ENCODE measurements at regions not wholly inside any gene's neighbourhood (a gene's known extent, or its start where the extent isn't known, plus 50 kb on each side); places are given as distances from the start of the nearest gene placed in this dataset.
"Not testable (repeated sequence)": the region's sequence is repeated elsewhere in the genome, so short reads cannot be mapped to it uniquely, and the experiment has no call there.

GRCh38 chr5:83864652-83865051 is 144.0 kb upstream of the HAPLN1 start:
- TF ChIP-seq CTCF (IDR thresholded peaks at IDR 0.05) (no peak), POLR2A (IDR thresholded peaks at IDR 0.05) (no peak)
- Histone ChIP-seq H3K27me3 (no peaks in the 10 kb centered on the region), H3K36me3 (no peaks in the 10 kb centered on the region), H3K4me1 (no peaks in the 10 kb centered on the region), H3K27ac (no peak overlapping the region), H3K4me3 (no peak overlapping the region), H3K9me3 (no peaks in the 10 kb centered on the region)
- no peak for DNase-seq

DNA sequence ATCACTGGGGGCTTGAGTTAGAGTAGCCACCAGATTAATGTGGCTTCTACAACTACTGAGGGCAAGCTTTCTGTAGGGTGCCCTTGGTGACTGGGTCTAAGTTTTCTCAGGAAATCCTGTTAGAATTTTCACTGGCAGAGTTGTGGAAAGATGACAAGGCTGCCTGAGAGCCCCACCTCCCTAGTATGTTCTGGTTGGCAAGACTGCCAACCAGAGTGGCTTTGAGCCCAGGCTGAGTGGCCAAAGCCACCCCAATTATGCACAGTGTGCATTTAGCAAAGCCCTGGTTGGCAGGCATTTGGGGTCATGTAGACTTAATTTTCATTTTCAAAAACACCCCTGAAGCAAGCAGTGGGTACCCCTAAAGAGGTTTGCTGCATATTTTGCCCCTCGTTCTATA is 136.7 kb upstream of the HAPLN1 start:
- TF ChIP-seq POLR2A (IDR thresholded peaks at IDR 0.05) (no peak), CTCF (IDR thresholded peaks at IDR 0.05) (no peak)
- no peak overlapping the region for H3K4me3 ChIP-seq
- no peaks in the 10 kb centered on the region for H3K9me3 ChIP-seq
- DNase-seq = no peak
- no peak overlapping the region for H3K27ac ChIP-seq
- no peaks in the 10 kb centered on the region for H3K27me3 ChIP-seq
- H3K36me3 ChIP-seq = no peaks in the 10 kb centered on the region
- no peaks in the 10 kb centered on the region for H3K4me1 ChIP-seq

GRCh38 chr5:83856881-83857280 is 136.2 kb upstream of the HAPLN1 start:
- Histone ChIP-seq H3K9me3 (no peaks in the 10 kb centered on the region), H3K4me1 (no peaks in the 10 kb centered on the region), H3K36me3 (no peaks in the 10 kb centered on the region), H3K27me3 (no peaks in the 10 kb centered on the region), H3K27ac (no peak overlapping the region), H3K4me3 (no peak overlapping the region)
- no peak for DNase-seq
- no peak for TF ChIP-seq POLR2A (IDR thresholded peaks at IDR 0.05)

DNA sequence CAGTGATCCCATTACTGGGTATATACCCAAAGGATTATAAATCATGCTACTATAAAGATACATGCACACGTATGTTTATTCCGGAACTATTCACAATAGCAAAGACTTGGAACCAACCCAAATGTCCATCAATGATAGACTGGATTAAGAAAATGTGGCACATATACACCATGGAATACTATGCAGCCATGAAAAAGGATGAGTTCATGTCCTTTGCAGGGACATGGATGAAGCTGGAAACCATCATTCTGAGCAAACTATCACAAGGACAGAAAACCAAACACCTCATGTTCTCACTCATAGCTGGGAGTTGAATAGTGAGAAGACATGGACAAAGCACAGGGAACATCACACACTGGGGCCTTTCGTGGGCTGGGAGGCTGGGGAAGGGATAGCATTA is 129.8 kb upstream of the HAPLN1 start:
- not testable (repeated sequence) for H3K9me3 ChIP-seq, H3K27ac ChIP-seq, H3K4me1 ChIP-seq, H3K27me3 ChIP-seq, H3K4me3 ChIP-seq, DNase-seq, H3K36me3 ChIP-seq

GRCh38 chr5:83848941-83849340 is 128.3 kb upstream of the HAPLN1 start:
- TF ChIP-seq POLR2A (IDR thresholded peaks at IDR 0.05) (no peak), CTCF (IDR thresholded peaks at IDR 0.05) (no peak)
- Histone ChIP-seq H3K36me3 (no peaks in the 10 kb centered on the region), H3K4me3 (no peak overlapping the region), H3K4me1 (no peaks in the 10 kb centered on the region), H3K27ac (no peak overlapping the region), H3K9me3 (no peaks in the 10 kb centered on the region), H3K27me3 (no peaks in the 10 kb centered on the region)
- no peak for DNase-seq

- no peak overlapping the region for H3K27ac ChIP-seq
- no peaks in the 10 kb centered on the region for H3K27me3 ChIP-seq
- TF ChIP-seq POLR2A (IDR thresholded peaks at IDR 0.05) = no peak
- no peak for TF ChIP-seq CTCF (IDR thresholded peaks at IDR 0.05)
- no peak overlapping the region for H3K4me3 ChIP-seq
- H3K9me3 ChIP-seq = no peaks in the 10 kb centered on the region
- no peaks in the 10 kb centered on the region for H3K4me1 ChIP-seq
- no peaks in the 10 kb centered on the region for H3K36me3 ChIP-seq
- no peak for DNase-seq
These were observed 126.1 kb upstream of the HAPLN1 start for GRCh38 chr5:83846624-83847350.
